GM03348 (cell line): ENCODE measurements at regions not wholly inside any gene's neighbourhood (a gene's known extent, or its start where the extent isn't known, plus 50 kb on each side); places are given as distances from the start of the nearest gene placed in this dataset.
"Not testable (repeated sequence)": the region's sequence is repeated elsewhere in the genome, so short reads cannot be mapped to it uniquely, and the experiment has no call there.

Experiments
- DNase-seq: peaks from one replicate; pipeline ENCODE4 v3.0.0; 2012; ENCODE audit warnings: low spot score

- no peak for DNase-seq
Observed at GRCh38 chr10:125235093-125236069, 75.0 kb upstream of the CTBP2 start.

GRCh38 chr10:125234576-125234975, 74.2 kb upstream of the CTBP2 start:
- not testable (repeated sequence) for DNase-seq

GRCh38 chr10:125233726-125234125, 73.4 kb upstream of the CTBP2 start:
- DNase-seq: no peak

GRCh38 chr10:125232841-125233240, 72.5 kb upstream of the CTBP2 start:
- no peak for DNase-seq

GRCh38 chr10:125231813-125232475, 71.6 kb upstream of the CTBP2 start:
- no peak for DNase-seq

- peak; percentile 96 for DNase-seq
Observed at GRCh38 chr10:125231116-125231812, 70.9 kb upstream of the CTBP2 start.

GRCh38 chr10:125230251-125230650, 69.9 kb upstream of the CTBP2 start:
- no peak for DNase-seq

GRCh38 chr10:125228245-125228940, 68.0 kb upstream of the CTBP2 start:
- not testable (repeated sequence) for DNase-seq

- DNase-seq: no peak
Observed at GRCh38 chr10:125227546-125227945, 67.2 kb upstream of the CTBP2 start.

- no peak for DNase-seq
Observed at GRCh38 chr10:125226823-125227222, 66.5 kb upstream of the CTBP2 start.

- DNase-seq: no peak
Observed at GRCh38 chr10:125226005-125226404, 65.6 kb upstream of the CTBP2 start.

GRCh38 chr10:125225051-125225450, 64.7 kb upstream of the CTBP2 start:
- no peak for DNase-seq

GRCh38 chr10:125222515-125223308, 62.3 kb upstream of the CTBP2 start:
- no peak for DNase-seq

- no peak for DNase-seq
Observed at GRCh38 chr10:125221716-125222115, 61.4 kb upstream of the CTBP2 start.

GRCh38 chr10:125219776-125220175, 59.4 kb upstream of the CTBP2 start:
- no peak for DNase-seq

GRCh38 chr10:125218967-125219366, 58.6 kb upstream of the CTBP2 start:
- DNase-seq: no peak

GRCh38 chr10:125217990-125218675, 57.8 kb upstream of the CTBP2 start:
- peak; percentile 62 for DNase-seq

- no peak for DNase-seq
Observed at GRCh38 chr10:125216861-125217260, 56.5 kb upstream of the CTBP2 start.

GRCh38 chr10:125216309-125216708, 55.9 kb upstream of the CTBP2 start:
- DNase-seq: no peak

- no peak for DNase-seq
Observed at GRCh38 chr10:125214283-125214570, 53.9 kb upstream of the CTBP2 start.
